Activated T-cell treated with anti-CD3 and anti-CD28 coated beads, Interleukin-2, amount 50 U/mL, for 4 hours (primary cell): ENCODE measurements at regions not wholly inside any gene's neighbourhood (a gene's known extent, or its start where the extent isn't known, plus 50 kb on each side); places are given as distances from the start of the nearest gene placed in this dataset.
A peak's percentile ranks its signal among the peaks of the same experiment; 100 is the strongest.

ENCODE experiments used
- ATAC-seq, 2 donors: fragments of 200-7000 bp; cut with Tn5 transposase; one replicate each; pipeline ENCODE4 v1.10.0; 2021
- DNase-seq: peaks from one replicate; pipeline ENCODE4 v3.0.0-alpha.2; 2020
- H3K27me3 Mint-ChIP-seq: one replicate; pipeline ENCODE4 v1.8.0; 2021; ENCODE audit warnings: low read depth, mixed read lengths
- H3K36me3 Mint-ChIP-seq: one replicate; pipeline ENCODE4 v1.8.0; 2022; ENCODE audit warnings: mixed read lengths; ENCODE audit not compliant: insufficient read depth
- H3K4me1 Mint-ChIP-seq: one replicate; pipeline ENCODE4 v1.8.0; 2021; ENCODE audit warnings: low read depth, mixed read lengths
- H3K4me3 Mint-ChIP-seq: one replicate; pipeline ENCODE4 v1.8.0; 2021; ENCODE audit warnings: mild to moderate bottlenecking, moderate library complexity, mixed read lengths
- H3K9me3 Mint-ChIP-seq: one replicate; pipeline ENCODE4 v1.8.0; 2021; ENCODE audit warnings: mixed read lengths

- DNase-seq (no peak), ATAC-seq (peak in 1 of 2 donors; percentile 30)
- Mint-ChIP-seq H3K9me3 (peaks cover 10% of the 10 kb centered on the region), H3K27me3 (peaks cover 2% of the 10 kb centered on the region), H3K4me3 (no peak overlapping the region), H3K36me3 (no peaks in the 10 kb centered on the region), H3K4me1 (no peaks in the 10 kb centered on the region)
Observed at GRCh38 chr4:95979961-95980876, 140.3 kb downstream of the PDHA2 start.

GRCh38 chr4:95980877-95981360 lies 141.0 kb downstream of the PDHA2 start:
- ATAC-seq (no peak), DNase-seq (no peak)
- Mint-ChIP-seq H3K36me3 (no peaks in the 10 kb centered on the region), H3K27me3 (peaks cover 2% of the 10 kb centered on the region), H3K4me1 (no peaks in the 10 kb centered on the region), H3K4me3 (no peak overlapping the region), H3K9me3 (peaks cover 10% of the 10 kb centered on the region)

- DNase-seq (no peak), ATAC-seq (no peak)
- Mint-ChIP-seq H3K36me3 (no peaks in the 10 kb centered on the region), H3K4me3 (no peak overlapping the region), H3K4me1 (no peaks in the 10 kb centered on the region), H3K27me3 (peaks cover 2% of the 10 kb centered on the region), H3K9me3 (peaks cover 10% of the 10 kb centered on the region)
Observed at GRCh38 chr4:95981591-95981990, 141.7 kb downstream of the PDHA2 start.

- Mint-ChIP-seq H3K4me1 (no peaks in the 10 kb centered on the region), H3K36me3 (no peaks in the 10 kb centered on the region), H3K4me3 (no peak overlapping the region), H3K9me3 (peaks cover 10% of the 10 kb centered on the region), H3K27me3 (peaks cover under 1% of the 10 kb centered on the region)
- ATAC-seq (no peak), DNase-seq (no peak)
Observed at GRCh38 chr4:95982516-95982915, 142.6 kb downstream of the PDHA2 start.

GRCh38 chr4:95984081-95984480 lies 144.2 kb downstream of the PDHA2 start:
- Mint-ChIP-seq H3K36me3 (no peaks in the 10 kb centered on the region), H3K27me3 (no peaks in the 10 kb centered on the region), H3K9me3 (peaks cover 10% of the 10 kb centered on the region), H3K4me3 (no peak overlapping the region), H3K4me1 (no peaks in the 10 kb centered on the region)
- no peak for DNase-seq
- no peak for ATAC-seq

GRCh38 chr4:95985051-95985450 lies 145.2 kb downstream of the PDHA2 start:
- no peak overlapping the region for H3K4me3 Mint-ChIP-seq
- H3K27me3 Mint-ChIP-seq, result no peaks in the 10 kb centered on the region
- ATAC-seq (no peak), DNase-seq (no peak)
- H3K36me3 Mint-ChIP-seq, result no peaks in the 10 kb centered on the region
- no peaks in the 10 kb centered on the region for H3K4me1 Mint-ChIP-seq
- H3K9me3 Mint-ChIP-seq, result peaks cover 10% of the 10 kb centered on the region

GRCh38 chr4:95985791-95986550 lies 146.1 kb downstream of the PDHA2 start:
- H3K9me3 Mint-ChIP-seq, result peaks cover 9% of the 10 kb centered on the region
- DNase-seq, result no peak
- no peaks in the 10 kb centered on the region for H3K4me1 Mint-ChIP-seq
- ATAC-seq, result no peak
- H3K36me3 Mint-ChIP-seq, result no peaks in the 10 kb centered on the region
- no peak overlapping the region for H3K4me3 Mint-ChIP-seq
- H3K27me3 Mint-ChIP-seq, result no peaks in the 10 kb centered on the region

- Mint-ChIP-seq H3K27me3 (no peaks in the 10 kb centered on the region), H3K36me3 (no peaks in the 10 kb centered on the region), H3K4me1 (no peaks in the 10 kb centered on the region), H3K4me3 (no peak overlapping the region), H3K9me3 (peaks cover 5% of the 10 kb centered on the region)
- no peak for ATAC-seq
- DNase-seq, result no peak
Observed at GRCh38 chr4:95987851-95988250, 148.0 kb downstream of the PDHA2 start.

GRCh38 chr4:95998311-95998710 lies 158.4 kb downstream of the PDHA2 start:
- DNase-seq, result no peak
- no peaks in the 10 kb centered on the region for H3K4me1 Mint-ChIP-seq
- ATAC-seq, result no peak
- H3K27me3 Mint-ChIP-seq, result no peaks in the 10 kb centered on the region
- H3K36me3 Mint-ChIP-seq, result no peaks in the 10 kb centered on the region
- peaks cover 2% of the 10 kb centered on the region for H3K9me3 Mint-ChIP-seq
- H3K4me3 Mint-ChIP-seq, result no peak overlapping the region

GRCh38 chr4:96003951-96004740 lies 164.3 kb downstream of the PDHA2 start:
- DNase-seq (no peak), ATAC-seq (no peak)
- H3K27me3 Mint-ChIP-seq, result no peaks in the 10 kb centered on the region
- H3K4me1 Mint-ChIP-seq, result no peaks in the 10 kb centered on the region
- peaks cover 11% of the 10 kb centered on the region for H3K9me3 Mint-ChIP-seq
- H3K36me3 Mint-ChIP-seq, result no peaks in the 10 kb centered on the region
- H3K4me3 Mint-ChIP-seq, result no peak overlapping the region

GRCh38 chr4:96009427-96010119 lies 169.7 kb downstream of the PDHA2 start:
- Mint-ChIP-seq H3K27me3 (no peaks in the 10 kb centered on the region), H3K4me3 (no peak overlapping the region), H3K4me1 (no peaks in the 10 kb centered on the region), H3K36me3 (no peaks in the 10 kb centered on the region), H3K9me3 (peaks cover 9% of the 10 kb centered on the region)
- no peak for DNase-seq
- no peak for ATAC-seq

- no peaks in the 10 kb centered on the region for H3K27me3 Mint-ChIP-seq
- DNase-seq (no peak), ATAC-seq (no peak)
- no peaks in the 10 kb centered on the region for H3K36me3 Mint-ChIP-seq
- H3K9me3 Mint-ChIP-seq, result peaks cover 6% of the 10 kb centered on the region
- no peak overlapping the region for H3K4me3 Mint-ChIP-seq
- H3K4me1 Mint-ChIP-seq, result no peaks in the 10 kb centered on the region
Observed at GRCh38 chr4:96012687-96013086, 172.8 kb downstream of the PDHA2 start.

- DNase-seq (no peak), ATAC-seq (no peak)
- no peaks in the 10 kb centered on the region for H3K36me3 Mint-ChIP-seq
- H3K4me1 Mint-ChIP-seq, result no peaks in the 10 kb centered on the region
- peaks cover 4% of the 10 kb centered on the region for H3K9me3 Mint-ChIP-seq
- no peak overlapping the region for H3K4me3 Mint-ChIP-seq
- no peaks in the 10 kb centered on the region for H3K27me3 Mint-ChIP-seq
Observed at GRCh38 chr4:96016634-96017299, 176.9 kb downstream of the PDHA2 start.
